Natural killer cell (primary cell): ENCODE measurements at regions not wholly inside any gene's neighbourhood (a gene's known extent, or its start where the extent isn't known, plus 50 kb on each side); places are given as distances from the start of the nearest gene placed in this dataset.

Source experiments
- ATAC-seq, 3 donors: fragments of 150-1000 bp in 2 of 3; fragments of 200-7000 bp in 1 of 3; cut with Tn5 transposase; 1 replicate in 1 of 3; 2 replicates in 2 of 3; pipeline ENCODE4 v1.10.0; 2021; ENCODE audit warnings: mild to moderate bottlenecking in 2 of 3, moderate library complexity in 2 of 3
- DNase-seq, 2 donors: peaks; one replicate each; pipeline versions ENCODE4 v3.0.0 to v3.0.0-alpha.2; 2013 to 2021; ENCODE audit warnings: mixed read lengths in 1 of 2
- H3K27ac ChIP-seq: one replicate; pipeline ENCODE4 v1.5.1; 2013; ENCODE audit warnings: mild to moderate bottlenecking, low read length
- H3K27me3 ChIP-seq: one replicate; pipeline ENCODE4 v1.6.1; 2013; ENCODE audit warnings: low read length; ENCODE audit not compliant: control insufficient read depth, insufficient read depth
- H3K36me3 ChIP-seq: one replicate; pipeline ENCODE4 v1.6.1; 2013; ENCODE audit warnings: low read length; ENCODE audit not compliant: control insufficient read depth, insufficient read depth
- H3K4me1 ChIP-seq: one replicate; pipeline ENCODE4 v1.6.1; 2013; ENCODE audit warnings: low read length; ENCODE audit not compliant: control insufficient read depth, insufficient read depth
- H3K4me3 ChIP-seq: one replicate; pipeline ENCODE4 v1.5.1; 2013; ENCODE audit warnings: low read length
- H3K9me3 ChIP-seq: one replicate; pipeline ENCODE4 v1.6.1; 2013; ENCODE audit warnings: low read length; ENCODE audit not compliant: control insufficient read depth, insufficient read depth
- H3K27ac Mint-ChIP-seq, 2 donors: one replicate each; pipeline ENCODE4 v1.8.0; 2022; ENCODE audit warnings: mild to moderate bottlenecking in 2 of 2, mixed read lengths in 2 of 2, moderate library complexity in 1 of 2
- H3K27me3 Mint-ChIP-seq, 2 donors: one replicate each; pipeline ENCODE4 v1.8.0; 2022; ENCODE audit warnings: low read depth in 2 of 2, mixed read lengths in 2 of 2
- H3K36me3 Mint-ChIP-seq: one replicate; pipeline ENCODE4 v1.8.0; 2022; ENCODE audit warnings: mixed read lengths
- H3K4me1 Mint-ChIP-seq, 2 donors: one replicate each; pipeline ENCODE4 v1.8.0; 2022; ENCODE audit warnings: mixed read lengths in 2 of 2
- H3K4me3 Mint-ChIP-seq: one replicate; pipeline ENCODE4 v1.8.0; 2022; ENCODE audit warnings: mild to moderate bottlenecking, moderate library complexity, mixed read lengths
- H3K9me3 Mint-ChIP-seq, 2 donors: one replicate each; pipeline ENCODE4 v1.8.0; 2022; ENCODE audit warnings: mixed read lengths in 2 of 2
- WGBS: methylation state at CpG from one replicate; pipeline ENCODE4 v1.1.7; 2013; ENCODE audit warnings: missing lambda C conversion rate; ENCODE audit not compliant: insufficient coverage; 5-methylcytosine and 5-hydroxymethylcytosine counted together
- intact Hi-C: fragments of 100-400 bp; cut with micrococcal nuclease; formaldehyde crosslinking; loops from one replicate; pipeline ENCODE4 v1.14.2; 2022
- TF ChIP-seq, protein P1 (sequence below): fragments of 200-600 bp; IDR thresholded peaks from one replicate; pipeline ENCODE4 v1.8.0; 2022; ENCODE audit warnings: antibody characterized with exemption

DNA sequence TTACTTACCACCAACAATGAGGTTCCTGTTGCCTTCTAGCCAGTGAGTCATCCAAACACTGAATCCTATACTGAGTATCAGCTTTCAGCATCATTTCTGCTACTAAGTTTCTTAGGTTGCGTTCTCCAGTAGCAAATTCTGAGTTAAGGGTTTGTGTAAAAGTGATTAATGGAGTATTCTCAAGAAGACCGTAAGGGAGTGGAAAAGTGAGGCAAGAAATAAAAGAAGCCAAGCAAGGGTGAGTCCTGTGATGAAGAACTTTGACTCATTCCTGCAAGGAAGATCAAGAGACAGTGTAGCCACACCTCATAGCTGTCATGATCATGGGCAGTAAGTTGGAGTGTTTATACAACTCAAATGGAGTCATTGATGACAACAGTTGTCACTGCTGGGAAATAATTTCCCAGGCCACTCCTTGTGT lies 446.2 kb downstream of the RAPGEF2 start:
- H3K4me1 ChIP-seq: no peaks in the 10 kb centered on the region
- 86% methylated on average over 2 of the region's 2 CpGs for WGBS
- H3K27ac Mint-ChIP-seq: no peak overlapping the region

GRCh38 chr4:159551281-159551680 lies 448.4 kb downstream of the RAPGEF2 start:
- no peaks in the 10 kb centered on the region for H3K9me3 ChIP-seq
- DNase-seq (no peak), ATAC-seq (no peak)
- intact Hi-C loops: no loop called here
- no peak overlapping the region for H3K27ac ChIP-seq
- no peaks in the 10 kb centered on the region for H3K4me1 Mint-ChIP-seq
- H3K4me3 ChIP-seq: no peak overlapping the region
- H3K27ac Mint-ChIP-seq: no peak overlapping the region
- no peaks in the 10 kb centered on the region for H3K36me3 ChIP-seq
- no peaks in the 10 kb centered on the region for H3K36me3 Mint-ChIP-seq
- H3K4me1 ChIP-seq: no peaks in the 10 kb centered on the region
- no peak overlapping the region for H3K4me3 Mint-ChIP-seq
- TF ChIP-seq, protein P1, sequence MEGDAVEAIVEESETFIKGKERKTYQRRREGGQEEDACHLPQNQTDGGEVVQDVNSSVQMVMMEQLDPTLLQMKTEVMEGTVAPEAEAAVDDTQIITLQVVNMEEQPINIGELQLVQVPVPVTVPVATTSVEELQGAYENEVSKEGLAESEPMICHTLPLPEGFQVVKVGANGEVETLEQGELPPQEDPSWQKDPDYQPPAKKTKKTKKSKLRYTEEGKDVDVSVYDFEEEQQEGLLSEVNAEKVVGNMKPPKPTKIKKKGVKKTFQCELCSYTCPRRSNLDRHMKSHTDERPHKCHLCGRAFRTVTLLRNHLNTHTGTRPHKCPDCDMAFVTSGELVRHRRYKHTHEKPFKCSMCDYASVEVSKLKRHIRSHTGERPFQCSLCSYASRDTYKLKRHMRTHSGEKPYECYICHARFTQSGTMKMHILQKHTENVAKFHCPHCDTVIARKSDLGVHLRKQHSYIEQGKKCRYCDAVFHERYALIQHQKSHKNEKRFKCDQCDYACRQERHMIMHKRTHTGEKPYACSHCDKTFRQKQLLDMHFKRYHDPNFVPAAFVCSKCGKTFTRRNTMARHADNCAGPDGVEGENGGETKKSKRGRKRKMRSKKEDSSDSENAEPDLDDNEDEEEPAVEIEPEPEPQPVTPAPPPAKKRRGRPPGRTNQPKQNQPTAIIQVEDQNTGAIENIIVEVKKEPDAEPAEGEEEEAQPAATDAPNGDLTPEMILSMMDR: no peak
- H3K27me3 Mint-ChIP-seq: no peaks in the 10 kb centered on the region
- WGBS: 29% methylated on average over 1 of the region's 1 CpG
- peaks cover 0 to under 1% of the 10 kb centered on the region in 2 donors for H3K9me3 Mint-ChIP-seq
- no peaks in the 10 kb centered on the region for H3K27me3 ChIP-seq

More for the DNA sequence above, 446.2 kb downstream of the RAPGEF2 start:
- Mint-ChIP-seq H3K4me1 (no peaks in the 10 kb centered on the region), H3K4me3 (no peak overlapping the region), H3K9me3 (peaks cover 0 to 4% of the 10 kb centered on the region in 2 donors), H3K27me3 (no peaks in the 10 kb centered on the region), H3K36me3 (no peaks in the 10 kb centered on the region)
- no peaks in the 10 kb centered on the region for H3K27me3 ChIP-seq
- H3K36me3 ChIP-seq: no peaks in the 10 kb centered on the region
- H3K4me3 ChIP-seq: no peak overlapping the region
- no peak for ATAC-seq
- H3K9me3 ChIP-seq: no peaks in the 10 kb centered on the region
- intact Hi-C loops: no loop called here
- TF ChIP-seq, protein P1: no peak
- DNase-seq: no peak
- H3K27ac ChIP-seq: no peak overlapping the region

DNA sequence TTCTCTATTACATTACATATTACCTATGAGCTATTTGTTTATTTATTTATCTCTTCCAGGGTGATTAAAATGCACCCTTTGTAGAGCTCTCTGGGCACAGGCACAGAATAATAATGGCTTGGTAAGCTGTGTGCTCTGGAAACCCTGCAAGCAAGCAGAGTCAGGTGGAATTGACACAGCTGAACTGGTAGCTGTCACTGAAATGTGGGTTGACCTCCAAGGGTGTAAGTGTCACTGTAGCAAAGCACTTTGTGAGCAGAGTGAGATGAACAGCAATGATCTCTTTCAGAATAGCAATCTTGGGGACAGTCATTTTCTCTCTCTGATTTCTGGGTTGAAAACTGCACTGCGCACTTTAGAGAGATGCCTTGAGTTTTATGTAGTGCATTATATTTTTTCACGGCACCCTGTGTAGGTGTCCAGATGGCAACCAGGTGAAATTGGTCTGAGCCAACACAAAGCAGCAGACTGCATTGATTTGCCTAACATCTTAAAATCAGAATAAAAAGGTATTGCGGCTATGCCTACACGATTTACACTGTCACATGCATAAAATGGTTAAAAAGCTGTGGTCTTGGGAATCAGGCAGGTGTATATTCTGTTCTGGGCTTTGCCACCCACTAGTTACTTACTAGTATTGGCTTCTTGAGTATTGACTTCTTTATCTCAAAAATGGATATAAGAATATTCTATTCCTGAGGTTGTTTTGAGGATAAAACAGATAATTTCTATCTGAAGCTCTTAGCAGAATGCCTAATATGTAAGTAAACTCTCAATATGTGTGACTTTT lies 450.3 kb downstream of the RAPGEF2 start:
- H3K36me3 ChIP-seq: no peaks in the 10 kb centered on the region
- H3K4me1 Mint-ChIP-seq: no peaks in the 10 kb centered on the region
- no peak overlapping the region for H3K4me3 ChIP-seq
- no peak overlapping the region for H3K4me3 Mint-ChIP-seq
- no peaks in the 10 kb centered on the region for H3K9me3 Mint-ChIP-seq
- intact Hi-C loops: no loop called here
- no peaks in the 10 kb centered on the region for H3K36me3 Mint-ChIP-seq
- 91% methylated on average over 4 of the region's 4 CpGs for WGBS
- no peaks in the 10 kb centered on the region for H3K9me3 ChIP-seq
- H3K4me1 ChIP-seq: no peaks in the 10 kb centered on the region
- no peak overlapping the region for H3K27ac ChIP-seq
- DNase-seq (no peak), ATAC-seq (no peak)
- TF ChIP-seq, protein P1: no peak
- H3K27ac Mint-ChIP-seq: no peak overlapping the region
- no peaks in the 10 kb centered on the region for H3K27me3 ChIP-seq
- no peaks in the 10 kb centered on the region for H3K27me3 Mint-ChIP-seq

DNA sequence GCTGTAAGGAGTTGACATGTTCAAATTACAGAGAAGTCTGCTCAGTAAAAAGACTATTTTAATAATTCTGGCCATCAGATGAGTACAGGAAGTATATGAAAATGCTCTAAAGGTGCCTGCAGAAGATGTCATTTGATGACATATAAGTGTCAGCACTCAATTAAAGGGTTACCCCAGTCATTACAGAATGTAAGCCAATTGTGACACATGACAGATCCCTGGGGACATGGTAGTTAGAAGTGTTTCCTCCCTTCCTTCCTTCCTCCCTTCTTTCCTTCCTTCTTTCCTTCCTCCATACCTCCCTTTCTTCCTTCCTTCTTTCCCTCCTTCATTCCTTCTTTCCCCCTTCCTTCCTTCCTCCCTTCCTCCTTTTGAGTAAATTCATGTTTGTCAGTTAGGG lies 453.0 kb downstream of the RAPGEF2 start:
- H3K4me3 Mint-ChIP-seq: no peak overlapping the region
- H3K36me3 Mint-ChIP-seq: no peaks in the 10 kb centered on the region
- Histone ChIP-seq H3K4me1 (no peaks in the 10 kb centered on the region), H3K27me3 (no peaks in the 10 kb centered on the region), H3K9me3 (no peaks in the 10 kb centered on the region), H3K36me3 (no peaks in the 10 kb centered on the region), H3K27ac (no peak overlapping the region), H3K4me3 (no peak overlapping the region)
- no peak for DNase-seq
- peaks cover 2 to 3% of the 10 kb centered on the region in 2 donors for H3K9me3 Mint-ChIP-seq
- H3K27me3 Mint-ChIP-seq: no peaks in the 10 kb centered on the region
- no peaks in the 10 kb centered on the region for H3K4me1 Mint-ChIP-seq
- intact Hi-C loops: no loop called here
- TF ChIP-seq, protein P1: no peak
- no peak overlapping the region for H3K27ac Mint-ChIP-seq
- no peak for ATAC-seq
